ENCODE measurements at regions not wholly inside any gene's neighbourhood (a gene's known extent, or its start where the extent isn't known, plus 50 kb on each side); places are given as distances from the start of the nearest gene placed in this dataset.

DNA sequence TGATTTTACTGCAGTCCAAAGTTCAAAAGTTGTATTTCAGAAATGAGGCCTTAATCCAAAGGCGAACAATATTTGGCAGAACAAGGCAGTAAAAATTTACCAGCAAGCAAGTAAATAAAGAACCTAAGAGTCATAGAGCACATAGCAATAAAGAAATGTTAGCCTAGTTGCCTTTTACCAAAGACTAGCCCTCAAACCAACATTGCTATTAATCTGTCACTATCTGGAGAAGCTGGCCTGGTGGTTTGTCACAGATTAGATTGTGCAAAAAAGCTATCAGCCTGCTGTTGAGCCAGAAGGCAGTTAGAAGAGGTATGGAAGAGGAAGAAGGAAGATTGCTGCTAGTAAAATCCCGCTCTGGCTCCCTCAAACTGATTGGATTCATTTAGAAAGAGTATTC, 304.7 kb upstream of the KLF4 start:
- no peak for TF ChIP-seq POLR2A (IDR thresholded peaks at IDR 0.05)
- TF ChIP-seq, protein P1, sequence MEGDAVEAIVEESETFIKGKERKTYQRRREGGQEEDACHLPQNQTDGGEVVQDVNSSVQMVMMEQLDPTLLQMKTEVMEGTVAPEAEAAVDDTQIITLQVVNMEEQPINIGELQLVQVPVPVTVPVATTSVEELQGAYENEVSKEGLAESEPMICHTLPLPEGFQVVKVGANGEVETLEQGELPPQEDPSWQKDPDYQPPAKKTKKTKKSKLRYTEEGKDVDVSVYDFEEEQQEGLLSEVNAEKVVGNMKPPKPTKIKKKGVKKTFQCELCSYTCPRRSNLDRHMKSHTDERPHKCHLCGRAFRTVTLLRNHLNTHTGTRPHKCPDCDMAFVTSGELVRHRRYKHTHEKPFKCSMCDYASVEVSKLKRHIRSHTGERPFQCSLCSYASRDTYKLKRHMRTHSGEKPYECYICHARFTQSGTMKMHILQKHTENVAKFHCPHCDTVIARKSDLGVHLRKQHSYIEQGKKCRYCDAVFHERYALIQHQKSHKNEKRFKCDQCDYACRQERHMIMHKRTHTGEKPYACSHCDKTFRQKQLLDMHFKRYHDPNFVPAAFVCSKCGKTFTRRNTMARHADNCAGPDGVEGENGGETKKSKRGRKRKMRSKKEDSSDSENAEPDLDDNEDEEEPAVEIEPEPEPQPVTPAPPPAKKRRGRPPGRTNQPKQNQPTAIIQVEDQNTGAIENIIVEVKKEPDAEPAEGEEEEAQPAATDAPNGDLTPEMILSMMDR (IDR thresholded peaks at IDR 0.05): no peak
